Transverse colon (tissue), 4 donors: ENCODE measurements at regions not wholly inside any gene's neighbourhood (a gene's known extent, or its start where the extent isn't known, plus 50 kb on each side); places are given as distances from the start of the nearest gene placed in this dataset.

Experiments
- CTCF ChIP-seq, 5 experiments: fragments of 200-600 bp in 3 of 5; fragments of 450-650 bp in 2 of 5; sonication (generic) in 3 of 5; IDR thresholded peaks; 1 replicate in 2 of 5; 2 replicates in 3 of 5; pipeline ENCODE4 v1.5.1; 2016 to 2017; ENCODE audit warnings: antibody characterized with exemption in 5 of 5, inconsistent platforms in 3 of 5, mild to moderate bottlenecking in 2 of 5, moderate library complexity in 1 of 5
- EP300 ChIP-seq: sonication (generic); formaldehyde crosslinking; IDR thresholded peaks from one replicate; pipeline ENCODE4 v1.6.1; 2017; ENCODE audit warnings: antibody characterized with exemption, low read depth
- POLR2A ChIP-seq: fragments of 450-650 bp; IDR thresholded peaks from one replicate; pipeline ENCODE4 v1.6.1; 2016; ENCODE audit warnings: antibody characterized with exemption, mild to moderate bottlenecking, moderate library complexity
- POLR2AphosphoS5 ChIP-seq, 3 donors: sonication (generic); formaldehyde crosslinking; IDR thresholded peaks; one replicate each; pipeline ENCODE4 v1.6.1; 2016; ENCODE audit warnings: antibody characterized with exemption in 3 of 3

DNA sequence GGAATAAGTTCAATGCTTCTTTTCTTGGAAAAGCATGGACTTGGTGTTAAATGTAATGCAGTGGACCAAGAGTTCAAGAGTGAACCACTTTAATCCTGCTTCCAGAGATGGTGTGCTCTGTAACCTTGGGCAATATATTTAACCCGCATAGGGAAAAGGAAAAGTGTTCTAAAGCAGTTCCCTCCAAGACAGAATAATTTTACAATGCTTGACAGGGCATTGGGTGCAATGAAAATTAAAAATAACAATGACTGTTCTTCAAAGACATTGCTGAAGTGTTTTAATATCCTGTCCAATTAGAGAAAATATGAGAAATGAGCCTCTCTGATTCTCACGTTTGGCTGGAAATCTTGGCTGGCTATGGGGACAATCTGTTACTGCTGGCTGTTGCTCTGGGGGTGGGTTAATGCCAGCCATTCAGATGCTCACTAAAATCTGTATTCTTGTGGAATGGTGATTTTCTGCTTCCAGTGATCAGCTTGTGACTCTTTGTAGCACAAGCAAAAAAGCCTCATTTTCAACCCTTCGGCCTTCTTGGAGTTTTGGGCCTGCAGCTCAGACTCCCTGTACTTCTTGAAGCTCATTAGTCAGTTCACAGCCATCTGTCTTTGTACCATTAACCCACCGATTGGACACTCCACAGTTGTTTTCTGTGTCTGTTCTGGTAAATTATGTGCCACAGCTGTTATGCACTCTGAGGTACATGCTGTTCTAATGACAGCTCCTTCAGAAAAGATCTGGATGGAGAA, 310.6 kb downstream of the LMO7 start:
- TF ChIP-seq CTCF (IDR thresholded peaks at IDR 0.05) (no peak), POLR2A (no peak), EP300 (no peak), POLR2AphosphoS5 (IDR thresholded peaks at IDR 0.05) (peak in 1 of 3 donors; percentile 11)
